SH-SY5Y (cell line): ENCODE measurements at regions not wholly inside any gene's neighbourhood (a gene's known extent, or its start where the extent isn't known, plus 50 kb on each side); places are given as distances from the start of the nearest gene placed in this dataset.

ENCODE experiments used
- GATA2 ChIP-seq: IDR thresholded peaks from 2 replicates; pipeline ENCODE4 v1.6.1; 2011; ENCODE audit warnings: mild to moderate bottlenecking, low read depth, low read length
- GATA3 ChIP-seq: IDR thresholded peaks from 2 replicates; pipeline ENCODE4 v1.6.1; 2011; ENCODE audit warnings: low read depth, mild to moderate bottlenecking, low read length, moderate library complexity

- TF ChIP-seq GATA2 (no peak), GATA3 (no peak)
Observed at GRCh38 chr5:68547056-68547455, 331.5 kb downstream of the PIK3R1 start.

- TF ChIP-seq GATA3 (no peak), GATA2 (no peak)
Observed at GRCh38 chr5:68547622-68548021, 332.1 kb downstream of the PIK3R1 start.

- no peak for TF ChIP-seq GATA3
- no peak for TF ChIP-seq GATA2
Observed at GRCh38 chr5:68548959-68549676, 333.6 kb downstream of the PIK3R1 start.

- no peak for TF ChIP-seq GATA2
- TF ChIP-seq GATA3: no peak
Observed at GRCh38 chr5:68550015-68550414, 334.5 kb downstream of the PIK3R1 start.

- TF ChIP-seq GATA2: no peak
- TF ChIP-seq GATA3: no peak
Observed at GRCh38 chr5:68551436-68551835, 335.9 kb downstream of the PIK3R1 start.

GRCh38 chr5:68554571-68555279, 339.2 kb downstream of the PIK3R1 start:
- TF ChIP-seq GATA2: peak; percentile 99
- peak; percentile 96 for TF ChIP-seq GATA3

GRCh38 chr5:68555907-68556681, 340.5 kb downstream of the PIK3R1 start:
- TF ChIP-seq GATA2 (no peak), GATA3 (no peak)

- no peak for TF ChIP-seq GATA3
- TF ChIP-seq GATA2: no peak
Observed at GRCh38 chr5:68557162-68557936, 341.8 kb downstream of the PIK3R1 start.

GRCh38 chr5:68562308-68562707, 346.8 kb downstream of the PIK3R1 start:
- no peak for TF ChIP-seq GATA3

- TF ChIP-seq GATA2 (no peak), GATA3 (no peak)
Observed at GRCh38 chr5:68565427-68565826, 349.9 kb downstream of the PIK3R1 start.

- no peak for TF ChIP-seq GATA2
- TF ChIP-seq GATA3: no peak
Observed at GRCh38 chr5:68576805-68577204, 361.2 kb downstream of the PIK3R1 start.

- TF ChIP-seq GATA2 (no peak), GATA3 (no peak)
Observed at GRCh38 chr5:68582284-68582683, 366.7 kb downstream of the PIK3R1 start.

- TF ChIP-seq GATA2 (no peak), GATA3 (no peak)
Observed at GRCh38 chr5:68587171-68587570, 371.6 kb downstream of the PIK3R1 start.

- TF ChIP-seq GATA3: no peak
- TF ChIP-seq GATA2: no peak
Observed at GRCh38 chr5:68591850-68592249, 376.3 kb downstream of the PIK3R1 start.
